ENCODE measurements at regions not wholly inside any gene's neighbourhood (a gene's known extent, or its start where the extent isn't known, plus 50 kb on each side); places are given as distances from the start of the nearest gene placed in this dataset.

- no peak for DNase-seq
These were observed 51.7 kb upstream of the SMLR1 start for GRCh38 chr6:130775411-130776012.

DNA sequence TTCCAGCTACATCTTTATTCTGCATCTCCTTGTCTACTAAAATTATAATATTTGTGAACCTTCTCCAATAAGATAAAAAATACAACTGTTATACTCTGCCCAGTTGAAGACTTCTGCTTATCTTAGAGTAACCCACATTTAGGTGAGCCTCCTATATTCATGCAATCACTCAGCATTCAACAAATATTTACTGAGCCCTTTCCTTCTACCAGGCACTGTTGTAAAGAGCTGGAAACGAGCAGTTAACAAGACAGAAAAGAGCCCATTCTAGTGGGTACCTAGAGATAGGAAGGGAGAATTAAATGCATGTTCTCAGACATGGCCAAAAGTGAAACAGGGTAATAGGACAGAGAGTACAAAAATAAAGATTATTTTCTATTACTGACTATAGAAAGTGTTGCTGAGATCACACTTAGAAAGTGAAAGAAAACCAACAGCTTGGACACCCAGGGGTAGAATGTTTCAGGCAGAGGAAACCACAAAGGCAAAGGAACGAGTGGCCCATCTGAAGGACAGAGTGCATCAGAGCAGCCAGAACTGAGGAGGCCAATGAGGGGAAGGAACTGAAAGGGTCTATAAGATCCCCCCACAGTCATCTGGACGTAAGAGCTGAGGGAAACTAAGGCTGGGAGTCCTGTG lies 50.8 kb upstream of the SMLR1 start:
- no peak for DNase-seq
